Activated naive CD8-positive, alpha-beta T cell treated with anti-CD3 and anti-CD28 coated beads, Interleukin-2, amount 10 ng/mL, durations not matched to agents 7 days and 5 days (primary cell): ENCODE measurements at regions not wholly inside any gene's neighbourhood (a gene's known extent, or its start where the extent isn't known, plus 50 kb on each side); places are given as distances from the start of the nearest gene placed in this dataset.
"Not testable (repeated sequence)": the region's sequence is repeated elsewhere in the genome, so short reads cannot be mapped to it uniquely, and the experiment has no call there.

Experiments used
- ATAC-seq: fragments of 150-1000 bp; cut with Tn5 transposase; one replicate; pipeline ENCODE4 v1.10.0; 2021; ENCODE audit warnings: low read depth, moderate library complexity
- POLR2A ChIA-PET: fragments of 350-600 bp; sonication (Branson Sonifier 250); formaldehyde crosslinking; loops from one replicate; lab custom pipeline; 2021; ENCODE audit warnings: antibody characterized with exemption; lab: Charles Lee
- DNase-seq: peaks from one replicate; pipeline ENCODE4 v3.0.0; 2021
- H3K27ac Mint-ChIP-seq: one replicate; pipeline ENCODE4 v1.8.0; 2022; ENCODE audit warnings: mild to moderate bottlenecking, mixed read lengths
- H3K27me3 Mint-ChIP-seq: one replicate; pipeline ENCODE4 v1.8.0; 2022; ENCODE audit warnings: mild to moderate bottlenecking, moderate library complexity, mixed read lengths
- H3K36me3 Mint-ChIP-seq: one replicate; pipeline ENCODE4 v1.8.0; 2021; ENCODE audit warnings: mild to moderate bottlenecking, mixed read lengths
- H3K4me1 Mint-ChIP-seq: one replicate; pipeline ENCODE4 v1.8.0; 2021; ENCODE audit warnings: mixed read lengths
- H3K4me3 Mint-ChIP-seq: one replicate; pipeline ENCODE4 v1.8.0; 2022; ENCODE audit warnings: mild to moderate bottlenecking, moderate library complexity, mixed read lengths
- H3K9me3 Mint-ChIP-seq: one replicate; pipeline ENCODE4 v1.8.0; 2021; ENCODE audit warnings: mixed read lengths

GRCh38 chr14:101257551-101257950, 303.7 kb upstream of the DIO3 start:
- H3K9me3 Mint-ChIP-seq = no peaks in the 10 kb centered on the region
- POLR2A ChIA-PET = no interaction called here
- H3K4me1 Mint-ChIP-seq = peaks cover 2% of the 10 kb centered on the region
- no peak overlapping the region for H3K27ac Mint-ChIP-seq
- no peaks in the 10 kb centered on the region for H3K36me3 Mint-ChIP-seq
- DNase-seq (no peak), ATAC-seq (no peak)
- H3K27me3 Mint-ChIP-seq = peaks cover 24% of the 10 kb centered on the region
- H3K4me3 Mint-ChIP-seq = no peak overlapping the region

- ATAC-seq (no peak), DNase-seq (no peak)
- Mint-ChIP-seq H3K27ac (no peak overlapping the region), H3K4me1 (no peaks in the 10 kb centered on the region), H3K4me3 (no peak overlapping the region), H3K27me3 (peaks cover 18% of the 10 kb centered on the region), H3K9me3 (no peaks in the 10 kb centered on the region), H3K36me3 (no peaks in the 10 kb centered on the region)
- POLR2A ChIA-PET = no interaction called here
Measured at GRCh38 chr14:101259748-101260147, 301.5 kb upstream of the DIO3 start.

- H3K4me3 Mint-ChIP-seq, H3K4me1 Mint-ChIP-seq, H3K9me3 Mint-ChIP-seq, H3K36me3 Mint-ChIP-seq, ATAC-seq, H3K27me3 Mint-ChIP-seq, POLR2A ChIA-PET, H3K27ac Mint-ChIP-seq, DNase-seq: not testable (repeated sequence)
Measured at GRCh38 chr14:101266441-101266840, 294.9 kb upstream of the DIO3 start.

GRCh38 chr14:101273091-101273490, 288.2 kb upstream of the DIO3 start:
- Mint-ChIP-seq H3K9me3 (peaks cover 3% of the 10 kb centered on the region), H3K27ac (no peak overlapping the region), H3K27me3 (peaks cover 19% of the 10 kb centered on the region), H3K4me3 (no peak overlapping the region), H3K4me1 (no peaks in the 10 kb centered on the region), H3K36me3 (no peaks in the 10 kb centered on the region)
- DNase-seq = no peak
- POLR2A ChIA-PET = no interaction called here
- ATAC-seq = no peak

- POLR2A ChIA-PET = no interaction called here
- Mint-ChIP-seq H3K4me3 (no peak overlapping the region), H3K4me1 (no peaks in the 10 kb centered on the region), H3K36me3 (no peaks in the 10 kb centered on the region), H3K9me3 (peaks cover 3% of the 10 kb centered on the region), H3K27me3 (peaks cover 22% of the 10 kb centered on the region), H3K27ac (no peak overlapping the region)
- no peak for DNase-seq
- ATAC-seq = no peak
Measured at GRCh38 chr14:101276309-101277091, 284.8 kb upstream of the DIO3 start.

- Mint-ChIP-seq H3K27ac (no peak overlapping the region), H3K9me3 (no peaks in the 10 kb centered on the region), H3K4me1 (no peaks in the 10 kb centered on the region), H3K36me3 (no peaks in the 10 kb centered on the region), H3K4me3 (no peak overlapping the region), H3K27me3 (peaks cover 15% of the 10 kb centered on the region)
- POLR2A ChIA-PET = no interaction called here
- ATAC-seq (no peak), DNase-seq (no peak)
Measured at GRCh38 chr14:101282418-101282817, 278.9 kb upstream of the DIO3 start.

GRCh38 chr14:101284711-101285110, 276.6 kb upstream of the DIO3 start:
- H3K36me3 Mint-ChIP-seq = no peaks in the 10 kb centered on the region
- H3K4me1 Mint-ChIP-seq = no peaks in the 10 kb centered on the region
- POLR2A ChIA-PET = no interaction called here
- ATAC-seq = no peak
- H3K27me3 Mint-ChIP-seq = peaks cover 11% of the 10 kb centered on the region
- no peak overlapping the region for H3K27ac Mint-ChIP-seq
- no peak for DNase-seq
- no peak overlapping the region for H3K4me3 Mint-ChIP-seq
- H3K9me3 Mint-ChIP-seq = no peaks in the 10 kb centered on the region

- H3K27me3 Mint-ChIP-seq = peaks cover 20% of the 10 kb centered on the region
Measured at GRCh38 chr14:101286271-101287018, 274.9 kb upstream of the DIO3 start.

GRCh38 chr14:101288436-101289229, 272.7 kb upstream of the DIO3 start:
- Mint-ChIP-seq H3K27ac (no peak overlapping the region), H3K4me1 (no peaks in the 10 kb centered on the region), H3K36me3 (no peaks in the 10 kb centered on the region), H3K9me3 (no peaks in the 10 kb centered on the region), H3K4me3 (no peak overlapping the region), H3K27me3 (peaks cover 16% of the 10 kb centered on the region)
- ATAC-seq (no peak), DNase-seq (no peak)
- POLR2A ChIA-PET = no interaction called here

More at GRCh38 chr14:101286271-101287018, 274.9 kb upstream of the DIO3 start:
- Mint-ChIP-seq H3K4me3 (no peak overlapping the region), H3K4me1 (no peaks in the 10 kb centered on the region), H3K36me3 (no peaks in the 10 kb centered on the region), H3K27ac (no peak overlapping the region), H3K9me3 (no peaks in the 10 kb centered on the region)
- no peak for ATAC-seq
- no peak for DNase-seq
- POLR2A ChIA-PET = no interaction called here

GRCh38 chr14:101289230-101289690, 272.0 kb upstream of the DIO3 start:
- POLR2A ChIA-PET = no interaction called here
- ATAC-seq (no peak), DNase-seq (no peak)
- no peaks in the 10 kb centered on the region for H3K9me3 Mint-ChIP-seq
- no peak overlapping the region for H3K4me3 Mint-ChIP-seq
- peaks cover 13% of the 10 kb centered on the region for H3K27me3 Mint-ChIP-seq
- no peaks in the 10 kb centered on the region for H3K36me3 Mint-ChIP-seq
- no peaks in the 10 kb centered on the region for H3K4me1 Mint-ChIP-seq
- H3K27ac Mint-ChIP-seq = no peak overlapping the region

- Mint-ChIP-seq H3K4me3 (no peak overlapping the region), H3K27me3 (peaks cover 18% of the 10 kb centered on the region), H3K36me3 (no peaks in the 10 kb centered on the region), H3K9me3 (no peaks in the 10 kb centered on the region), H3K4me1 (no peaks in the 10 kb centered on the region), H3K27ac (no peak overlapping the region)
- DNase-seq (no peak), ATAC-seq (no peak)
- POLR2A ChIA-PET = no interaction called here
Measured at GRCh38 chr14:101289911-101290310, 271.4 kb upstream of the DIO3 start.

GRCh38 chr14:101290611-101291010, 270.7 kb upstream of the DIO3 start:
- peaks cover 18% of the 10 kb centered on the region for H3K27me3 Mint-ChIP-seq
- no peak overlapping the region for H3K4me3 Mint-ChIP-seq
- H3K27ac Mint-ChIP-seq = no peak overlapping the region
- H3K4me1 Mint-ChIP-seq = no peaks in the 10 kb centered on the region
- POLR2A ChIA-PET = no interaction called here
- no peaks in the 10 kb centered on the region for H3K36me3 Mint-ChIP-seq
- DNase-seq (no peak), ATAC-seq (no peak)
- H3K9me3 Mint-ChIP-seq = no peaks in the 10 kb centered on the region

GRCh38 chr14:101291390-101291789, 269.9 kb upstream of the DIO3 start:
- peaks cover under 1% of the 10 kb centered on the region for H3K9me3 Mint-ChIP-seq
- no peaks in the 10 kb centered on the region for H3K36me3 Mint-ChIP-seq
- no peak for DNase-seq
- peaks cover 18% of the 10 kb centered on the region for H3K27me3 Mint-ChIP-seq
- POLR2A ChIA-PET = no interaction called here
- no peaks in the 10 kb centered on the region for H3K4me1 Mint-ChIP-seq
- no peak overlapping the region for H3K4me3 Mint-ChIP-seq
- no peak overlapping the region for H3K27ac Mint-ChIP-seq
- no peak for ATAC-seq
